OCI-LY3 (cell line): ENCODE measurements at regions not wholly inside any gene's neighbourhood (a gene's known extent, or its start where the extent isn't known, plus 50 kb on each side); places are given as distances from the start of the nearest gene placed in this dataset.

Experiments
- EZH2phosphoT487 ChIP-seq: fragments of 200-600 bp; shearing (Covaris generic); IDR thresholded peaks from 2 replicates; pipeline ENCODE4 v1.6.1; 2018; ENCODE audit warnings: antibody characterized with exemption, mixed run types, low read depth
- TF ChIP-seq, protein P1 (sequence below): fragments of 200-600, 300-600 bp; sonication (generic); IDR thresholded peaks from 2 replicates; pipeline ENCODE4 v1.5.1; 2014; ENCODE audit warnings: antibody characterized with exemption, low read length, low read depth

DNA sequence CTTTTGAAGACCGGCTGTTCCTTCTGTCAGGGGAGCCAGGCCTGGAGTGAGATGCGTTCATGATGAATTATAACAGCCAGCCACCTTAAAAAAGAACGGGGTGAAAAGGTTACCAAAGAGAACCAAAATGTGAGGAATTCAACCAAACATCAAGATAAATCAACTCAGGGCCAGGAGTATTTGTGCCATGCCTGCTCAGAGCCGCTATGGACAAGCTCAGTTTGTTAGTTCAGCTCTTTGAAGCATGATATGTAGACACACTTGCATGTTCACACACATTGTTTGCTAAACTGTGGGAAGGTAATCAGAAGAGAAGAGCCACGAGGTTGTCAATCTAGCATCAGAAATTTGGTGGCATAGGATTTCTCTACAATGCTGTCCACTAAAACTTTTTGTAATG lies 367.4 kb upstream of the TBX3 start:
- TF ChIP-seq, protein P1, sequence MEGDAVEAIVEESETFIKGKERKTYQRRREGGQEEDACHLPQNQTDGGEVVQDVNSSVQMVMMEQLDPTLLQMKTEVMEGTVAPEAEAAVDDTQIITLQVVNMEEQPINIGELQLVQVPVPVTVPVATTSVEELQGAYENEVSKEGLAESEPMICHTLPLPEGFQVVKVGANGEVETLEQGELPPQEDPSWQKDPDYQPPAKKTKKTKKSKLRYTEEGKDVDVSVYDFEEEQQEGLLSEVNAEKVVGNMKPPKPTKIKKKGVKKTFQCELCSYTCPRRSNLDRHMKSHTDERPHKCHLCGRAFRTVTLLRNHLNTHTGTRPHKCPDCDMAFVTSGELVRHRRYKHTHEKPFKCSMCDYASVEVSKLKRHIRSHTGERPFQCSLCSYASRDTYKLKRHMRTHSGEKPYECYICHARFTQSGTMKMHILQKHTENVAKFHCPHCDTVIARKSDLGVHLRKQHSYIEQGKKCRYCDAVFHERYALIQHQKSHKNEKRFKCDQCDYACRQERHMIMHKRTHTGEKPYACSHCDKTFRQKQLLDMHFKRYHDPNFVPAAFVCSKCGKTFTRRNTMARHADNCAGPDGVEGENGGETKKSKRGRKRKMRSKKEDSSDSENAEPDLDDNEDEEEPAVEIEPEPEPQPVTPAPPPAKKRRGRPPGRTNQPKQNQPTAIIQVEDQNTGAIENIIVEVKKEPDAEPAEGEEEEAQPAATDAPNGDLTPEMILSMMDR: no peak
- no peak for TF ChIP-seq EZH2phosphoT487
